Nephron progenitor cell (in vitro differentiated cells): ENCODE measurements at regions not wholly inside any gene's neighbourhood (a gene's known extent, or its start where the extent isn't known, plus 50 kb on each side); places are given as distances from the start of the nearest gene placed in this dataset.

Experiments
- DNase-seq: peaks from one replicate; pipeline ENCODE4 v3.0.0; 2021
- H3K27ac Mint-ChIP-seq: 2 replicates; pipeline ENCODE4 v1.8.0; 2021; ENCODE audit warnings: mild to moderate bottlenecking, moderate library complexity, mixed read lengths
- H3K27me3 Mint-ChIP-seq: 2 replicates; pipeline ENCODE4 v1.8.0; 2021; ENCODE audit warnings: mild to moderate bottlenecking, low read depth, mixed read lengths; ENCODE audit not compliant: poor library complexity
- H3K36me3 Mint-ChIP-seq: 2 replicates; pipeline ENCODE4 v1.8.0; 2021; ENCODE audit warnings: low read depth, mixed read lengths
- H3K4me1 Mint-ChIP-seq: 2 replicates; pipeline ENCODE4 v1.8.0; 2021; ENCODE audit warnings: mixed read lengths
- H3K4me3 Mint-ChIP-seq: 2 replicates; pipeline ENCODE4 v1.8.0; 2021; ENCODE audit warnings: mild to moderate bottlenecking, moderate library complexity, mixed read lengths
- H3K9me3 Mint-ChIP-seq: 2 replicates; pipeline ENCODE4 v1.8.0; 2021; ENCODE audit warnings: mild to moderate bottlenecking, moderate library complexity, mixed read lengths
- CTCF ChIP-seq: fragments of 200-600 bp; sonication (generic); IDR thresholded peaks from 2 replicates; pipeline ENCODE4 v1.5.0; 2021; ENCODE audit warnings: antibody characterized with exemption

- no peak for TF ChIP-seq CTCF
- H3K4me1 Mint-ChIP-seq = peaks cover 17% of the 10 kb centered on the region
- no peak for DNase-seq
- no peak overlapping the region for H3K4me3 Mint-ChIP-seq
- peaks cover 37% of the 10 kb centered on the region for H3K9me3 Mint-ChIP-seq
- H3K27me3 Mint-ChIP-seq = peaks cover 15% of the 10 kb centered on the region
- no peak overlapping the region for H3K27ac Mint-ChIP-seq
- no peaks in the 10 kb centered on the region for H3K36me3 Mint-ChIP-seq
Measured at GRCh38 chr22:47784367-47784983, 1022.0 kb downstream of the TBC1D22A start.

DNA sequence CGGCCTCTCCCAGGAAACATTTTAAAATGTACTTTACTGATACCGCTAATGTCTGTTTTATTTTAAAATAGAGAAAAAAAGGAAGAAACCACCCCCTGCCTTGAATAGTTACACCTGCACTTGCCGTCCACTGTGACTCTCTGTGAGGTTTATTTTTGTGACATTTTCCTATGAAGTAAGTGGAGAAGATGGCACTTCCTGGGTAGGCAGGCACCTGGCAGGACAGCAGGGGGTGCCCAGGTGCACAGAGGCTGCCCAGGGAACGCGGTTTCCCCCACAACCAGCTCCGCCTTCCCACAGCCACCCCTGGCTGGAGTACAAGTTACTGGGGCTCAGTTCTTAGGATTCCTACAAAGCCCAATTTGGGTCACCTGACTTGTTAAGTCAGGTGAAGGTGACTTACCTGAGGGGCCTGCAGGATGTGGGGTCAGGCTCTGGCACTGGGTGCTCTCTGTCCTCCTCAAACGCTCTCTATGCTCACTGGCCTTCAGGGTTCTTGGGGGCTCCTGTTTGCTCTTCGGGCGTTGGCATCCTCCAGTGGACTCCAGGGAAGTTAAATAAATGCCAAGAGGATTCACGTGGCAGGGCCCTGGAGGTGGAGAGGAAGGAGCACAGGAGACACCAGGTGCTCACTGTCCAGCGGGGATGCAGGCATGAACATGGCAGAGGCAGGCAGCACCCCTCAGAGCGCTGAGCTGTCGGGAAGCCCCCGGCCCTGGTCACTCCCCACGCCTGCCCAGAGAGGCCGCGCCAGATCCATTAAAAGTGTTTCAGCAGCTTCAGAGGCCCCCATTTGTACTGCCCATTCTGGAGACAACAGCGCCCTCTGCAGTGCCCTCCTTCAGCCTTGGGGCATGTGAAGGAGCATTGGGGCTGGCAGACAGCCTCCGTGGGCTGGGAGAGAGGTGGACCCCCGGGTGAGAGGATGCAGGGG lies 1021.2 kb downstream of the TBC1D22A start:
- Mint-ChIP-seq H3K27me3 (peaks cover 13% of the 10 kb centered on the region), H3K4me3 (no peak overlapping the region), H3K36me3 (no peaks in the 10 kb centered on the region), H3K27ac (no peak overlapping the region), H3K4me1 (peaks cover 17% of the 10 kb centered on the region), H3K9me3 (peaks cover 37% of the 10 kb centered on the region)
- DNase-seq = no peak
- no peak for TF ChIP-seq CTCF

GRCh38 chr22:47782328-47783075 lies 1020.1 kb downstream of the TBC1D22A start:
- H3K36me3 Mint-ChIP-seq = no peaks in the 10 kb centered on the region
- no peak for TF ChIP-seq CTCF
- H3K9me3 Mint-ChIP-seq = peaks cover 37% of the 10 kb centered on the region
- no peak overlapping the region for H3K4me3 Mint-ChIP-seq
- H3K27ac Mint-ChIP-seq = no peak overlapping the region
- peaks cover 6% of the 10 kb centered on the region for H3K4me1 Mint-ChIP-seq
- H3K27me3 Mint-ChIP-seq = peaks cover 4% of the 10 kb centered on the region
- no peak for DNase-seq

GRCh38 chr22:47781427-47782111 lies 1019.1 kb downstream of the TBC1D22A start:
- Mint-ChIP-seq H3K9me3 (peaks cover 37% of the 10 kb centered on the region), H3K36me3 (no peaks in the 10 kb centered on the region), H3K27me3 (peaks cover 4% of the 10 kb centered on the region), H3K4me3 (no peak overlapping the region), H3K27ac (no peak overlapping the region), H3K4me1 (peaks cover 5% of the 10 kb centered on the region)
- no peak for TF ChIP-seq CTCF
- no peak for DNase-seq

DNA sequence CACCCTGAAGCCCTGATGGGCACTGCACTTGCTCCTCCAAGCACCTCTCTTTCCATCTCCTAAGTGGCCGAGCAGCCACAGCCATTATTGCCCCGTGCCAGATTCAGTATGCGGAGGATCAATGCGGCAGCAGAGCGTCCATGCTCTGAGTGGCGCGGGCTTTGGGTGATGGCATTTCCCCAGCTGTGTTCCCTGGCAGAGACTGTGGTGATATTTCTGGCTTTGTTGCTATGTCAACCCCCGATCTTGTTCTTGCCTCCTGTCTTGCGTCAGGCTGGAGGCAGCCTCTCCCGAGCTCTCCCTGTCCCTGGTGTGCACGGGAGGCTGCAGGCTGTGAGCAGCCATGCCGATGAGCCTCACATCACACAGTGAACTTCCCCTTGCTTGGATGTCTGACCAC lies 1018.6 kb downstream of the TBC1D22A start:
- H3K4me3 Mint-ChIP-seq = no peak overlapping the region
- H3K9me3 Mint-ChIP-seq = peaks cover 34% of the 10 kb centered on the region
- no peak overlapping the region for H3K27ac Mint-ChIP-seq
- DNase-seq = no peak
- H3K4me1 Mint-ChIP-seq = peaks cover 5% of the 10 kb centered on the region
- TF ChIP-seq CTCF = no peak
- peaks cover 4% of the 10 kb centered on the region for H3K27me3 Mint-ChIP-seq
- no peaks in the 10 kb centered on the region for H3K36me3 Mint-ChIP-seq
